SH-SY5Y (cell line): ENCODE measurements at regions not wholly inside any gene's neighbourhood (a gene's known extent, or its start where the extent isn't known, plus 50 kb on each side); places are given as distances from the start of the nearest gene placed in this dataset.

Source experiments
- GATA2 ChIP-seq: IDR thresholded peaks from 2 replicates; pipeline ENCODE4 v1.6.1; 2011; ENCODE audit warnings: mild to moderate bottlenecking, low read depth, low read length
- GATA3 ChIP-seq: IDR thresholded peaks from 2 replicates; pipeline ENCODE4 v1.6.1; 2011; ENCODE audit warnings: low read depth, mild to moderate bottlenecking, low read length, moderate library complexity

- TF ChIP-seq GATA2 (no peak), GATA3 (no peak)
Observed at GRCh38 chr18:51789871-51790270, 550.1 kb upstream of the DCC start.
